Hematopoietic multipotent progenitor cell treated with erythropoietin and hydrocortisone succinate and interleukin-3 and kit ligand, for 17 days (in vitro differentiated cells): ENCODE measurements at regions not wholly inside any gene's neighbourhood (a gene's known extent, or its start where the extent isn't known, plus 50 kb on each side); places are given as distances from the start of the nearest gene placed in this dataset.
"Not testable (repeated sequence)": the region's sequence is repeated elsewhere in the genome, so short reads cannot be mapped to it uniquely, and the experiment has no call there.

Source experiments
- DNase-seq: peaks from one replicate; pipeline ENCODE4 v3.0.0-alpha.2; 2015; ENCODE audit warnings: low spot score

- peak; percentile 35 for DNase-seq
These were observed 56.0 kb upstream of the RAB6C start for GRCh38 chr2:129923265-129924091.

GRCh38 chr2:129924115-129924514 is 55.4 kb upstream of the RAB6C start:
- DNase-seq, result not testable (repeated sequence)

- DNase-seq, result no peak
These were observed 54.1 kb upstream of the RAB6C start for GRCh38 chr2:129925381-129925780.

GRCh38 chr2:129927696-129928095 is 51.8 kb upstream of the RAB6C start:
- no peak for DNase-seq

GRCh38 chr2:129929321-129930290 is 49.9 kb upstream of the RAB6C start:
- no peak for DNase-seq
